Neuron (in vitro differentiated cells): ENCODE measurements at regions not wholly inside any gene's neighbourhood (a gene's known extent, or its start where the extent isn't known, plus 50 kb on each side); places are given as distances from the start of the nearest gene placed in this dataset.

Experiments
- H2AFZ ChIP-seq: one replicate; pipeline ENCODE4 v1.6.1; 2013; ENCODE audit warnings: low read depth, mild to moderate bottlenecking, inconsistent platforms, low read length, moderate library complexity
- H3K27me3 ChIP-seq: one replicate; pipeline ENCODE4 v1.6.1; 2013; ENCODE audit warnings: low read length; ENCODE audit not compliant: insufficient read depth
- H3K36me3 ChIP-seq: one replicate; pipeline ENCODE4 v1.6.1; 2013; ENCODE audit warnings: low read length; ENCODE audit not compliant: insufficient read depth
- H3K4me1 ChIP-seq: one replicate; pipeline ENCODE4 v1.6.1; 2013; ENCODE audit warnings: low read length; ENCODE audit not compliant: insufficient read depth
- H3K4me3 ChIP-seq: 2 replicates; pipeline ENCODE4 v1.5.1; 2013; ENCODE audit warnings: mild to moderate bottlenecking, low read length, moderate library complexity
- H3K9me3 ChIP-seq: one replicate; pipeline ENCODE4 v1.6.1; 2013; ENCODE audit warnings: low read length

- H3K4me1 ChIP-seq, result no peaks in the 10 kb centered on the region
- no peaks in the 10 kb centered on the region for H3K36me3 ChIP-seq
- no peak overlapping the region for H3K4me3 ChIP-seq
- H3K9me3 ChIP-seq, result no peaks in the 10 kb centered on the region
- H2AFZ ChIP-seq, result no peak overlapping the region
- peaks cover 12% of the 10 kb centered on the region for H3K27me3 ChIP-seq
These were observed 110.2 kb upstream of the C1orf174 start for GRCh38 chr1:4010284-4010683.

- H3K9me3 ChIP-seq, result no peaks in the 10 kb centered on the region
- no peak overlapping the region for H3K4me3 ChIP-seq
- peaks cover 12% of the 10 kb centered on the region for H3K27me3 ChIP-seq
- H3K4me1 ChIP-seq, result no peaks in the 10 kb centered on the region
- H3K36me3 ChIP-seq, result no peaks in the 10 kb centered on the region
- no peak overlapping the region for H2AFZ ChIP-seq
These were observed 110.9 kb upstream of the C1orf174 start for GRCh38 chr1:4010814-4011605.

GRCh38 chr1:4016351-4017130, 116.5 kb upstream of the C1orf174 start:
- H3K36me3 ChIP-seq, result no peaks in the 10 kb centered on the region
- H3K4me1 ChIP-seq, result no peaks in the 10 kb centered on the region
- no peaks in the 10 kb centered on the region for H3K27me3 ChIP-seq
- no peak overlapping the region for H2AFZ ChIP-seq
- H3K4me3 ChIP-seq, result no peak overlapping the region
- H3K9me3 ChIP-seq, result no peaks in the 10 kb centered on the region

GRCh38 chr1:4017636-4018365, 117.7 kb upstream of the C1orf174 start:
- Histone ChIP-seq H3K4me3 (no peak overlapping the region), H2AFZ (no peak overlapping the region)

GRCh38 chr1:4018466-4019146, 118.5 kb upstream of the C1orf174 start:
- H3K27me3 ChIP-seq, result no peaks in the 10 kb centered on the region
- H3K9me3 ChIP-seq, result no peaks in the 10 kb centered on the region
- no peak overlapping the region for H3K4me3 ChIP-seq
- H3K36me3 ChIP-seq, result no peaks in the 10 kb centered on the region
- H3K4me1 ChIP-seq, result no peaks in the 10 kb centered on the region
- H2AFZ ChIP-seq, result no peak overlapping the region

More at GRCh38 chr1:4017636-4018365, 117.7 kb upstream of the C1orf174 start:
- H3K9me3 ChIP-seq, result no peaks in the 10 kb centered on the region
- no peaks in the 10 kb centered on the region for H3K36me3 ChIP-seq
- no peaks in the 10 kb centered on the region for H3K27me3 ChIP-seq
- no peaks in the 10 kb centered on the region for H3K4me1 ChIP-seq

GRCh38 chr1:4019147-4019521, 119.1 kb upstream of the C1orf174 start:
- H3K9me3 ChIP-seq, result no peaks in the 10 kb centered on the region
- no peaks in the 10 kb centered on the region for H3K36me3 ChIP-seq
- H3K4me1 ChIP-seq, result no peaks in the 10 kb centered on the region
- no peak overlapping the region for H3K4me3 ChIP-seq
- H2AFZ ChIP-seq, result no peak overlapping the region
- H3K27me3 ChIP-seq, result no peaks in the 10 kb centered on the region

GRCh38 chr1:4019606-4020331, 119.7 kb upstream of the C1orf174 start:
- Histone ChIP-seq H3K36me3 (no peaks in the 10 kb centered on the region), H3K27me3 (no peaks in the 10 kb centered on the region), H2AFZ (no peak overlapping the region), H3K9me3 (no peaks in the 10 kb centered on the region), H3K4me1 (no peaks in the 10 kb centered on the region), H3K4me3 (no peak overlapping the region)

GRCh38 chr1:4020449-4020848, 120.4 kb upstream of the C1orf174 start:
- no peaks in the 10 kb centered on the region for H3K36me3 ChIP-seq
- H3K4me1 ChIP-seq, result no peaks in the 10 kb centered on the region
- H3K27me3 ChIP-seq, result no peaks in the 10 kb centered on the region
- H2AFZ ChIP-seq, result no peak overlapping the region
- no peak overlapping the region for H3K4me3 ChIP-seq
- H3K9me3 ChIP-seq, result no peaks in the 10 kb centered on the region

- Histone ChIP-seq H3K27me3 (no peaks in the 10 kb centered on the region), H3K4me3 (no peak overlapping the region), H3K4me1 (no peaks in the 10 kb centered on the region), H3K36me3 (no peaks in the 10 kb centered on the region), H2AFZ (no peak overlapping the region), H3K9me3 (no peaks in the 10 kb centered on the region)
These were observed 121.3 kb upstream of the C1orf174 start for GRCh38 chr1:4021136-4021973.

GRCh38 chr1:4021974-4022268, 121.8 kb upstream of the C1orf174 start:
- Histone ChIP-seq H3K36me3 (no peaks in the 10 kb centered on the region), H3K4me3 (no peak overlapping the region), H2AFZ (no peak overlapping the region), H3K9me3 (no peaks in the 10 kb centered on the region), H3K27me3 (no peaks in the 10 kb centered on the region), H3K4me1 (no peaks in the 10 kb centered on the region)

GRCh38 chr1:4022715-4023114, 122.6 kb upstream of the C1orf174 start:
- no peaks in the 10 kb centered on the region for H3K9me3 ChIP-seq
- H3K36me3 ChIP-seq, result no peaks in the 10 kb centered on the region
- peaks cover 1% of the 10 kb centered on the region for H3K27me3 ChIP-seq
- H2AFZ ChIP-seq, result no peak overlapping the region
- no peak overlapping the region for H3K4me3 ChIP-seq
- H3K4me1 ChIP-seq, result no peaks in the 10 kb centered on the region

- Histone ChIP-seq H3K9me3 (no peaks in the 10 kb centered on the region), H3K4me1 (no peaks in the 10 kb centered on the region), H3K36me3 (no peaks in the 10 kb centered on the region), H3K4me3 (no peak overlapping the region), H2AFZ (no peak overlapping the region), H3K27me3 (peaks cover 3% of the 10 kb centered on the region)
These were observed 123.6 kb upstream of the C1orf174 start for GRCh38 chr1:4023678-4024077.
